Neuronal stem cell (in vitro differentiated cells): ENCODE measurements at regions not wholly inside any gene's neighbourhood (a gene's known extent, or its start where the extent isn't known, plus 50 kb on each side); places are given as distances from the start of the nearest gene placed in this dataset.
"Not testable (repeated sequence)": the region's sequence is repeated elsewhere in the genome, so short reads cannot be mapped to it uniquely, and the experiment has no call there.

ENCODE experiments used
- DNase-seq: peaks from one replicate; pipeline ENCODE4 v3.0.0-alpha.2; 2013; ENCODE audit warnings: low spot score
- H2AFZ ChIP-seq: one replicate; pipeline ENCODE4 v1.6.1; 2013; ENCODE audit warnings: mild to moderate bottlenecking, low read length, inconsistent platforms
- H2AK5ac ChIP-seq: 2 replicates; pipeline ENCODE4 v1.6.1; 2013; ENCODE audit warnings: low read depth, mild to moderate bottlenecking, inconsistent platforms, low read length, moderate library complexity, mixed read lengths
- H2BK120ac ChIP-seq: 2 replicates; pipeline ENCODE4 v1.6.1; 2013; ENCODE audit warnings: low read depth, mild to moderate bottlenecking, inconsistent platforms, low read length, moderate library complexity, mixed read lengths
- H2BK12ac ChIP-seq: one replicate; pipeline ENCODE4 v1.6.1; 2013; ENCODE audit warnings: low read length, inconsistent platforms
- H2BK15ac ChIP-seq: 2 replicates; pipeline ENCODE4 v1.6.1; 2013; ENCODE audit warnings: mild to moderate bottlenecking, low read length, inconsistent platforms, mixed read lengths
- H2BK5ac ChIP-seq: one replicate; pipeline ENCODE4 v1.6.1; 2013; ENCODE audit warnings: inconsistent platforms, mild to moderate bottlenecking, low read length, moderate library complexity
- H3K14ac ChIP-seq: one replicate; pipeline ENCODE4 v1.6.1; 2013; ENCODE audit warnings: low read length, inconsistent platforms
- H3K18ac ChIP-seq: 2 replicates; pipeline ENCODE4 v1.6.1; 2013; ENCODE audit warnings: low read length, inconsistent platforms
- H3K23ac ChIP-seq: 2 replicates; pipeline ENCODE4 v1.6.1; 2013; ENCODE audit warnings: low read depth, mild to moderate bottlenecking, mixed read lengths, low read length, inconsistent platforms; ENCODE audit not compliant: poor library complexity
- H3K27ac ChIP-seq: replicated peaks from 3 replicates; pipeline ENCODE4 v1.5.1; 2013; ENCODE audit warnings: low read length, inconsistent platforms
- H3K27me3 ChIP-seq, 3 experiments: 2 replicates each; pipeline ENCODE4 v1.6.1; 2013; ENCODE audit warnings: low read length in 3 of 3, mild to moderate bottlenecking in 2 of 3, inconsistent platforms in 1 of 3, low read depth in 1 of 3, mixed read lengths in 1 of 3, moderate library complexity in 1 of 3; ENCODE audit not compliant: control insufficient read depth in 3 of 3, insufficient read depth in 3 of 3
- H3K36me3 ChIP-seq, 2 donors: replicated peaks in 1 of 2; 2 replicates each; pipeline ENCODE4 v1.6.1; 2013; ENCODE audit warnings: low read length in 2 of 2; ENCODE audit not compliant: control insufficient read depth in 2 of 2, insufficient read depth in 2 of 2
- H3K4ac ChIP-seq: 2 replicates; pipeline ENCODE4 v1.6.1; 2013; ENCODE audit warnings: inconsistent platforms, mild to moderate bottlenecking, low read length, moderate library complexity
- H3K4me1 ChIP-seq, 2 donors: 1 replicate in 1 of 2; 2 replicates in 1 of 2; pipeline ENCODE4 v1.6.1; 2013; ENCODE audit warnings: low read length in 2 of 2, low read depth in 1 of 2; ENCODE audit not compliant: control insufficient read depth in 2 of 2, insufficient read depth in 1 of 2
- H3K4me2 ChIP-seq: one replicate; pipeline ENCODE4 v1.6.1; 2013; ENCODE audit warnings: mild to moderate bottlenecking, low read length, inconsistent platforms; ENCODE audit not compliant: insufficient read depth, poor library complexity, severe bottlenecking
- H3K4me3 ChIP-seq, 2 donors: 2 replicates each; pipeline ENCODE4 v1.5.1; 2013; ENCODE audit warnings: low read length in 2 of 2, mild to moderate bottlenecking in 2 of 2, inconsistent platforms in 1 of 2, moderate library complexity in 1 of 2
- H3K79me1 ChIP-seq: one replicate; pipeline ENCODE4 v1.6.1; 2013; ENCODE audit warnings: low read depth, mild to moderate bottlenecking, inconsistent platforms, low read length, moderate library complexity
- H3K9ac ChIP-seq: one replicate; pipeline ENCODE4 v1.6.1; 2013; ENCODE audit warnings: mild to moderate bottlenecking, low read depth, low read length, inconsistent platforms; ENCODE audit not compliant: poor library complexity
- H3K9me3 ChIP-seq, 2 donors: replicated peaks in 1 of 2; 2 replicates each; pipeline versions ENCODE3 to v1.6.1; 2013; ENCODE audit warnings: low read length in 2 of 2, mild to moderate bottlenecking in 2 of 2, inconsistent platforms in 1 of 2, low read depth in 1 of 2, mixed read lengths in 1 of 2, moderate library complexity in 1 of 2; ENCODE audit not compliant: control insufficient read depth in 2 of 2, insufficient read depth in 1 of 2
- H4K8ac ChIP-seq: one replicate; pipeline ENCODE4 v1.6.1; 2013; ENCODE audit warnings: low read depth, mild to moderate bottlenecking, inconsistent platforms, low read length, moderate library complexity
- H4K91ac ChIP-seq: one replicate; pipeline ENCODE4 v1.6.1; 2013; ENCODE audit warnings: low read length, low read depth, mild to moderate bottlenecking, inconsistent platforms; ENCODE audit not compliant: poor library complexity
- WGBS, 2 donors: extraction: QIAGEN DNeasy Blood & Tissue Kit; methylation state at CpG; one replicate each; pipeline ENCODE4 v1.1.7; 2013; ENCODE audit warnings: missing lambda C conversion rate in 2 of 2, mixed read lengths in 1 of 2; ENCODE audit not compliant: insufficient read length in 2 of 2, insufficient replicate concordance in 1 of 2; ENCODE audit errors: extremely low coverage in 2 of 2; 5-methylcytosine and 5-hydroxymethylcytosine counted together

GRCh38 chr5:12951846-12952245 lies 992.6 kb downstream of the DNAH5 start:
- no peaks in the 10 kb centered on the region for H3K27me3 ChIP-seq
- WGBS, 2 donors: no CpG with 5 or more reads among the region's 3 CpGs
- no peak overlapping the region for H2BK5ac ChIP-seq
- H4K8ac ChIP-seq: no peak overlapping the region
- no peak overlapping the region for H3K9ac ChIP-seq
- no peak overlapping the region for H2BK12ac ChIP-seq
- H2BK120ac ChIP-seq: no peak overlapping the region
- no peaks in the 10 kb centered on the region for H3K36me3 ChIP-seq
- H3K9me3 ChIP-seq: no peaks in the 10 kb centered on the region
- no peak overlapping the region for H3K18ac ChIP-seq
- H3K79me1 ChIP-seq: no peaks in the 10 kb centered on the region
- H2AFZ ChIP-seq: no peak overlapping the region
- no peak overlapping the region for H2AK5ac ChIP-seq
- no peak overlapping the region for H3K4ac ChIP-seq
- H3K4me2 ChIP-seq: no peak overlapping the region
- no peak overlapping the region for H3K14ac ChIP-seq
- H3K23ac ChIP-seq: no peak overlapping the region
- no peak overlapping the region for H3K4me3 ChIP-seq
- H2BK15ac ChIP-seq: no peak overlapping the region
- no peak overlapping the region for H3K27ac ChIP-seq
- no peak overlapping the region for H4K91ac ChIP-seq
- no peaks in the 10 kb centered on the region for H3K4me1 ChIP-seq
- DNase-seq: no peak

GRCh38 chr5:12947379-12947778 lies 997.1 kb downstream of the DNAH5 start:
- Histone ChIP-seq H2BK12ac (no peak overlapping the region), H3K4ac (no peak overlapping the region), H3K79me1 (no peaks in the 10 kb centered on the region), H2BK5ac (no peak overlapping the region), H3K4me3 (no peak overlapping the region), H2AFZ (no peak overlapping the region), H3K4me2 (no peak overlapping the region), H3K27ac (no peak overlapping the region), H3K23ac (no peak overlapping the region), H2AK5ac (no peak overlapping the region), H2BK15ac (no peak overlapping the region), H2BK120ac (no peak overlapping the region), H3K27me3 (no peaks in the 10 kb centered on the region), H3K36me3 (no peaks in the 10 kb centered on the region), H3K14ac (no peak overlapping the region), H3K4me1 (no peaks in the 10 kb centered on the region), H3K9me3 (no peaks in the 10 kb centered on the region), H3K9ac (no peak overlapping the region), H4K91ac (no peak overlapping the region), H4K8ac (no peak overlapping the region), H3K18ac (no peak overlapping the region)
- DNase-seq: no peak
- WGBS, 2 donors: no CpG with 5 or more reads among the region's 3 CpGs

DNA sequence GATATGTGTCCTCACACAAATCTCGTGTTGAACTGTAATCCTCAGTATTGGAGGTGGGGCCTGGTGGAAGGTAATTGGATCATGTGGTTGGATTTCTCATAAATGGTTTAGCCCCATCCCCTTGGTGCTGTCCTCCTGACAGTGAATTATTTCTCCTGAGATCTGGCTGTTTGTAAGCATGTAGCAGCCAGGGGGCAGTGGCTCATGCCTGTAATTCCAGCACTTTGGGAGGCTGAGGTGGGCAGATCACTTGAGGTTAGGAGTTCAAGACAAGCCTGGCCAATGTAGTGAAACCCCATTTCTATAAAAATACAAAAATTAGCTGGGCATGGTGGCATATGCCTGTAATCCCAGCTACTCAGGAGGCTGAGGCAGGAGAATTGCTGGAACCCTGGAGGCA lies 999.0 kb downstream of the DNAH5 start:
- not testable (repeated sequence) for H3K9ac ChIP-seq, H3K14ac ChIP-seq, H2BK120ac ChIP-seq, H2BK15ac ChIP-seq, H3K79me1 ChIP-seq, H3K18ac ChIP-seq, H4K8ac ChIP-seq, H3K4me2 ChIP-seq, H3K36me3 ChIP-seq, H2BK12ac ChIP-seq, H3K27ac ChIP-seq, DNase-seq, H3K23ac ChIP-seq, H3K27me3 ChIP-seq, H3K4ac ChIP-seq, H2AFZ ChIP-seq, H3K9me3 ChIP-seq, H4K91ac ChIP-seq, H3K4me1 ChIP-seq, H2AK5ac ChIP-seq, H2BK5ac ChIP-seq, H3K4me3 ChIP-seq
- WGBS, 2 donors: no CpG with 5 or more reads among the region's 1 CpG

GRCh38 chr5:12936221-12936620 lies 1008.3 kb downstream of the DNAH5 start:
- H2BK12ac ChIP-seq: no peak overlapping the region
- H3K36me3 ChIP-seq: no peaks in the 10 kb centered on the region
- DNase-seq: no peak
- no peaks in the 10 kb centered on the region for H3K79me1 ChIP-seq
- no peak overlapping the region for H2BK5ac ChIP-seq
- H3K27me3 ChIP-seq: no peaks in the 10 kb centered on the region
- H2AK5ac ChIP-seq: no peak overlapping the region
- no peak overlapping the region for H3K4me3 ChIP-seq
- no CpG with 5 or more reads among the region's 5 CpGs for WGBS, 2 donors
- no peak overlapping the region for H2BK15ac ChIP-seq
- no peak overlapping the region for H3K27ac ChIP-seq
- H3K4ac ChIP-seq: no peak overlapping the region
- H3K18ac ChIP-seq: no peak overlapping the region
- H3K4me1 ChIP-seq: no peaks in the 10 kb centered on the region
- H3K4me2 ChIP-seq: no peak overlapping the region
- no peak overlapping the region for H3K23ac ChIP-seq
- no peak overlapping the region for H4K91ac ChIP-seq
- no peak overlapping the region for H2BK120ac ChIP-seq
- no peaks in the 10 kb centered on the region for H3K9me3 ChIP-seq
- H4K8ac ChIP-seq: no peak overlapping the region
- H2AFZ ChIP-seq: no peak overlapping the region
- no peak overlapping the region for H3K9ac ChIP-seq
- no peak overlapping the region for H3K14ac ChIP-seq
